Activated CD4-positive, alpha-beta T cell treated with anti-CD3 and anti-CD28 coated beads, Interleukin-2, Interleukin-4, amounts not matched to agents 100 ng/mL and 50 ng/mL, durations not matched to agents 16 hours and 8 hours (primary cell): ENCODE measurements at regions not wholly inside any gene's neighbourhood (a gene's known extent, or its start where the extent isn't known, plus 50 kb on each side); places are given as distances from the start of the nearest gene placed in this dataset.

Experiments
- DNase-seq: peaks from one replicate; pipeline ENCODE4 v3.0.0-alpha.2; 2020; ENCODE audit warnings: low spot score

DNA sequence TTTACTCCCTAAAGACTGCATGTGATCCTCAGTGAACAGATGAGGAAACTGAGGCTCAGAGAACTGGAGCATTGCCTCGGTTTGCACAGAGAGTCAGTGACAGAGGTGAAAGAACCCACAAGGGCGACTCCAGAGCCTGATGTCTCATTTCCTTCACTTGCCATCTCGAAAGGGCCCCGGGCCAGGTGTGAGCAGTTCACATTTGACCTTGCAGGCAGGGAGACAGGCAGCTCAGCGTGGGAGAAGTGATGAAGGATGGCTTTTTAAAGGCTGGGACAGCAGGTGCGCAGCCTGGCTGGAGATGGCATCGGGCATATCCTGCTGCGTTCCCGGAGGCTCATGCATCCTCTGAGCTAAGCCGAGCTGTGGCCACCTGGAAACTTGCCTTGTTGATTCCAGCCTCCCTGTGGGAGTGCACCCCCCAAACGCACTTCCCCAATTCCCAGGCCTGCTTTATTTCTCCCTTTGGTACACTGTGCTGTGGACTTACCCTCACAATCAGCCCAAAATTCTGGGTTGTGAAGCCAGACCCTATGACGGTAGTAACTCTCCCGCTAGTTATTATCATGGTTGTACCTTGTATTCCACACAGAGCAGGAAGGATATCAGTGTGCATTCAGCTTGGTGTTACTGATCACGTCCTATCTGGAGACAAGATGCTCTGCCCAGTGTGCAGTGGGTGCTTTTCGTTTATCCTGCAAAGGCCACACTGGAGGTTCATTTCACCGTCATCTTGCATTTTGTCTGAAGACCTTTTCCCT is 753.2 kb upstream of the EEF2KMT start:
- no peak for DNase-seq

DNA sequence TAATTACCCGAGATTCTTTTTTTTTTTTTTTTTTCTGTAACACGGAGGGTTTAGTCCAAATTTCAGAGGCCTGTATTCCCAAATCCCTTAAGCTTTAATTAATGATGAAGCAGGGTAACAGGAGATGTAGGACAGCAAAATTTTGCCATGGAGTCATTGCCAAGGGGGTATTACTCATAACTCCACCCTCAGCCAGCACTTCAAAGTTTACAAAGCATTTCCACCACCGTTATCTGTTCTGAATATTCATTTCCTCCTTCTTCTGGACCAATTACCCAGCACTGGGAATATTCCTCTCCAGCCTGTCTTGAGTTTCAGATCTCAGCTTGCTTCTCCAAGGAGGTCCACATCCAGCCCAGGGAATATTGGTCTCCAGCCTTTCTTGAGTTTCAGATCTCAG is 747.5 kb upstream of the EEF2KMT start:
- no peak for DNase-seq

DNA sequence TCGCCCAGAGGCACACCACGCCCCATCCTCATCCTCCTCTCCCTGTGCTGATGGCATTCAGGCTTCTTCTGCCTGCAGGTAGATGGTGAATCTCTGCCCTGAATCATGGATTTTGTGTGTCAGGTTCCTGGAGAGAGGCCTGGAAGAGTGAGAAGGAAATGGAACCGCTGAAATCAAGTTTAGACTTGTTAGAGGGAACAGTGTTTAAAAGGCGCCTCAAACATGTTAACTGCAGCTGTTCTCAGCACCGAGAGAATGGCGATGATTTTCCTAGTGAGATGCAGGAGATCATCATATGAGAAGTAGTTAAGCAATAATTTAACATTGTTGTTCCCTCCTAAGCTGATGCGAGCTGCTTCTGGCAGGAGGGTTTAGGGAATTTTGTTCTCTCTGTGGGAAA is 744.4 kb upstream of the EEF2KMT start:
- DNase-seq = no peak

DNA sequence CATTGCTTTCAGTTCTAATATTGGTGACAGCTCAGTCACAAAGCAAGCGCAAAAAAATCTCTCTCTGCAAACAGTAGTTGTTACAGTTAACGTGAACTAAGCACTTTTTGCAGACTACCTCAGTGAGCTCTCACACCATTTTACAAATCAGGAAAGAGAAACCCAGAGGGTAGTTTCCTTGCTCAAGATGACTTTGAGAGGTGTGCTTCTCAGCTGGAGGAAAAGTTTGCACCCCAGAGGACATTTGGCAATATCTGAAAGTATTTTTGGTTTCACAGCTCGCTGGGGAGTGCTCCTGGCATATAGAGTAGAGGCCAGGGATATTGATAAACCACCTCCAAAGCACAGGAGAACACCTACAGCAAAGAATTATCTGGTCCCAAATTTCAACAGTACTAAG is 741.1 kb upstream of the EEF2KMT start:
- DNase-seq = no peak

DNA sequence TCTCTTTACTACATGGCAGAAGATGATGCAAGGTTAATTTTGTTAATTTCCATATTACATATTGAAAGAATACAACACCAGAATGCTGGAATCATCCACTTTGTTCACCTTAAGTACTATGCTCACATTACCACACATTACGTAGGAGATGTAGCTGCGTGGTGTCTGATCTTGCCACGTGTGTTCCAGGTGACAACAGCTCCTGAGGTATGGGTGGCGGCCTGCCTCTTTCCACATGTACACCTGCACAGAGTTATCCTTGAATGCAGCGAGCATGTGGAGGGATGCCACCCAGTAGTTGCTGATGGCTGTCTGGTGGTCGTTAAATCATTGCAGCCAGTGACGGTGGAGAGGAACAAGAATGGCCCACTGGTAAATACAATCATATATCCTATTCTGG is 740.5 kb upstream of the EEF2KMT start:
- DNase-seq = no peak

DNA sequence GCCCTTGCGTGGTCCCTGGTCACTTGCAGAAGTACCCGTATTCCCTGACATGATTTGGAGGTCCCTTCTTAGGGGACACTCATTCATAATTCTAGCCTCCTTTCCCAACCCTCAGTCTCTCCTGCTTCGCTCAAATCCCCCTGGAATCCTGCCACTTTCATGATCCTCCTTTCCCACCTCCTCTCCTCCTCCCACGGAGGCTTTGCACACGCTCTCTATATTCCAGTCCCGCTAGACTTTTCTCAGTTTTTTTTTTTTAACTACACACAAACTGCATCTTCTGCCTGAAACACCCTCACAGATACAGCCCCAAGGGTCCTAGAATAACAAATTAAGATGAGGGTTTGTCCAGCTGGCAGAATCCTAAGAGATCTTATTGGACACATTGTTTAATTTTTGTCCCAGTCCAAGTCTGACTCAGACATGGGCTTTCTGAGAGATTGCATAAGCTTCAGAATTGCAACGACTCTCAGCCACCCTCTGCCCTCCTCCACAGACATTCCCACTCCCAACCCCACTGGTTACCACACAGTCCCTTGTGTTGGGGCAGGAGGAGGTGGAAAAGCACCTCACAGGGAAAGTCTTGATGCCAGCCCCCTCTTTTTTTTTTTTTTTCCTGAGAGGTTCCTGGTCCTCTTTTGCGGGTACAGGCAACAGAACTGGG is 739.5 kb upstream of the EEF2KMT start:
- DNase-seq = no peak

DNA sequence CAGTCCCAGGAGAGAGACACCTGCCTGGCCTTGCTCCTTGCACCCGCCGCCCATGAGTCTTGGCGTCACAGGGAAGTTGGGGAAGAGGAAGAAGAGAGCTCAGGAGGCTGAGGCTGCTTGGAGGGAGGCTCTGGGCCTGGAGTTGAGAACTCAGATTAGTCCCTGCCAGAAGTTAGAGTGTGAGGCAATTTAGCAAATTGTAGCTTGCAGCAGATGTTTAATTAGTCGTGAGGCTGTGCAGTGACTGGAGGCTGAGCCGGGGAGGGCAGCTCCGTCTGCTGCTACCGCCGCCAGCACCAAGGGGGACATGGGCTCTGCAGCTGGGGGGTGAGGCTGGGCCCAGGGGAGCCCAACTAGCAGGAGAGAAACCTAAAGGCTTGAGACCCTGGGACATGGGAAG is 738.3 kb upstream of the EEF2KMT start:
- DNase-seq = no peak

DNA sequence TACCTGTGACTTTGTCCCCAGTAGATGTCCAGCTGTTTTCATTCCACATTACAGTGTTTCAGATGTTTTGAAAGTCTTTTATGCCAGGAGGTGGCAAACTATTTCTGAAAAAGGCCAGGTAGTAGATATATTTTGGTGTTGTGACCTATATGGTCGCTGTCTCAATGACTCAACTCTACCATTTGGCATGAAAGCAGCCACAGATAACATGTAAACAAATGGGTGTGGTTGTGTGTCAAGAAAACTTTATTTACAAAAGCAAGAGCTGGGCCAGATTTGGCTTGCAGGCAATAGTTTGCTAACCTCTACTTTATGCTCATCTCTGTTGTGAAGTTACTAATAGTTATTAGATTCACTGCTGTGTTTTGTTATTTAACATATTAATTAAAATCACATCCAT is 728.7 kb upstream of the EEF2KMT start:
- no peak for DNase-seq

DNA sequence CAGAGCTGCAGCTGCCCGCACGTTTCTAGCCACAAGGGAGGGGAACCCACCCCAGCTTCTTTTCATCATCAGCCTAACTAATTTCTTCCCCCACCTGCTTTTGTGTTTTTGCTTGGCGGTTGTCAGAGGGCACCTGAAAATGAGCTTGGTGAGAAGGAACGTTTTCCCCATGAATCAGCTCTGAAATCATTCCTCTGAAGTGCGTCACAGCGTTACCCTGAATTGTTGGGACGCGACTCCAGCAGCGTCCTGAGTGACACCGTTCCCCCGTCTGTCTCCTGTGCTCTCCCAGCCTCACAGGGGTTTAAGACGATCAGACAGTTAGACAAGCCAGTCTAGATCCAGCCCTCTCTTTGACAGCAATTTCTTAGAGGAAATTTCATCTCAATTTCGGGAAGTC is 722.9 kb upstream of the EEF2KMT start:
- DNase-seq = no peak

DNA sequence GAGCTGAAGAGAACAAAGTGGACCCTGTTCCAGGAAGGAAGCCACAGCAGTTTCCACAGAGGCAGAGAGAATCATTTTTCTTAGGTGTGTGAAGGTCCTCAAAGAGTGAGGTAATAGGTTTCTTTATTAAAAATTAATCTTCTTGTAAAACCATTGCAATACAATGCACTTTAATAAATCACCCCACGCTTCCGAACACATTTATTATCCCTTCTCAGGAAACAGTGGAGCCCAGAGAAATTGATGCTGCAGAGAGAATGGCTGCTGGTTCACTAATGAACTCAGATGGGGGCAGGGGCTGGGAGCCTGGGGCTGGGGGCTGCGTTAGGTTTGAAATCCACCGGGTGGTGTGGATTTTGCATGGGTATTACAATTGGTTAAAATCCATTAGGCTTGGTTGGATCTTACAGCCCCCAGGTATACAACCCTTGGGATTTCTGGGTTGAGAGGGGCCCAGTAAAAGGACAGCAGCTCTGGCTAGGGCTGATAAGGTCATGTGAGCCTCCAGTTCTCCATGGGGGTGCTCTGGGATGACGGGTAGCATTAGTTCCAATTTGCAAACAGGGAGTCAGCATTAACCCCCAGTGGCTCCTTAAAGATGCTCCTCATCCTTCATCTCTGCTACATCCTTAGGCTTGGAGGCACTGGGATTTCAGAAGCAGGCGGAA is 718.1 kb upstream of the EEF2KMT start:
- DNase-seq = no peak

DNA sequence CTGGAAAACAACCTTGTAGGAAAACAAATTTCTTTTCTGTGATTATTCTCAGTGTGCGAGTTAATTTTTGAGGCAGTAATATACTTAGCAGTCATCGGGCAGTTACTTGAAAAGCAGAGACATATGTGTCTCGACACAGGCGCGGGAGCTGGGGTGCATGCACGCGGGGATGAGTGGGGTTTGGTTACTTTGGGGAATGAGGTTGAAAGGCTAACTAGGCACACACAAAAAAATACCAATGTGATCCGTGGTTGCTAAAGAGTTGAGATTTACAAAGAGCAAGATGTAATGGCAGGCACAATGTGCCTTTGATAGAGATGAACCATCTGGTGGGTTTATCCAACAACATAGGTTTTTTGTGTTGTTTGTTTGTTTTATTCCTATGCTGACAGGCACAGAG is 703.8 kb upstream of the EEF2KMT start:
- DNase-seq = no peak

DNA sequence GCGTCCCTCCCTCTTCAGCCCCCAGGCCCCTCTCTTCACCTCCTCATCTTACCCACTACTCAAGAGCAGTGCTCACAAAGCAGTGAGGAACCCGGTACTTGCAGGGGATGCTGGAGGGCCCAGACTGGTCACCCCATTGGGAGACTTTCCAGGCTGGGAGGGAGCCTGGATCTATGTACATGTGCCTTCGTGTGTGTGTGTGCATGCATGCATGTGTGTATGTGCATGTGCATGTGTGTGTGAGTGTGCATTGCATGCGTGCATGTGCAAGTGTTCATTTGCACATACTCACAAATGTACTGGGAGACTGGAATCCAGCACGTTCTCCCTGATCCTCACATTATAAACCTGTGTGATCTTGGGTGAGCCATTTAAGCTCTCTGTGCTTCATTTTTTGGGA is 696.0 kb upstream of the EEF2KMT start:
- DNase-seq = no peak

DNA sequence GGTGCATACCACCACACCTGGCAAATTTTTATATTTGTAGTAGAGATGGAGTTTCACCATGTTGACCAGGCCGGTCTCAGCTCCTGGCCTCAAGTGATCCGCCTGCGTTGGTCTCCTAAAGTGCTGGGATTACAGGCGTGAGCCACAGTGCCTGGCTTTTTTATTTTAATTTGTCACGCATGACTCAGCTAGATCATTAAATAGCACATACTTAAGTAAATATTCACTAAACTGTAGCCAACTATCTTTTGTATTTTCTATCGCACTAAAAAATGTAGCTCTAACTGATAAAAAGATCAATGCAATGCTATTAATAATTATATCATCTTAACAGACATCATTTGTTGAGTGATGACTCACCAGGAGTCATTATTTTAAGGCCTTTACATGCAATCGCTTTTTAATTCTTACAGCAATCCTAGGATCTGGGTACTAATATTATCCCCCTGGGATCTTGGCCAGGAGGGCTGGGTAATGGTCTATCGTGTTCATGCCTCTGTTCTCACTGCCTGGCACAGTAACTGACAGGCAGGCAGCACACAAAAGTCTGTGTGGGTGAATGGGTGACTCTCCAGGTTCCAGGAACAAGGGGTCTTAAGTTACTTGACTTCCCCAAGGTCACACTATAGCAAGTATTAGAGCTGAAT is 693.5 kb upstream of the EEF2KMT start:
- DNase-seq = no peak

DNA sequence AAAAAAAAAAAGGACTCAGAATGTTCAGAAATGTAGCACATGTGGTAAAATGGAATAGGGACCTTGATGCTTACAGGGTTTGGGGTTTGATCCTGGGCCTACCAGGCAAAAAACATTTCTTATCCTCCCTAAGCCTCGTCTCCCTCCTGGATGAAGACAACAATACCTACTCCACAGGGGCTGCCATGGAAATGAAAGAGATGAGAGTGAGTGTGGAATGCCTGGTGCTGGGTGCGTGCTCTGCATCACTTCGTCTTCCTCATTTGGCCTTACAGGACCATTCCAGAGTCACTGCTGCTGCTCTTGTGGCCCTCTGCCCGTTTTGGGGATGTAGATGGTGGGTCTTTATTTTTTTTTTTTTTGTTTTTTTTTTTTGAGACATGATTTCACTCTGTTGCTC is 692.9 kb upstream of the EEF2KMT start:
- no peak for DNase-seq

DNA sequence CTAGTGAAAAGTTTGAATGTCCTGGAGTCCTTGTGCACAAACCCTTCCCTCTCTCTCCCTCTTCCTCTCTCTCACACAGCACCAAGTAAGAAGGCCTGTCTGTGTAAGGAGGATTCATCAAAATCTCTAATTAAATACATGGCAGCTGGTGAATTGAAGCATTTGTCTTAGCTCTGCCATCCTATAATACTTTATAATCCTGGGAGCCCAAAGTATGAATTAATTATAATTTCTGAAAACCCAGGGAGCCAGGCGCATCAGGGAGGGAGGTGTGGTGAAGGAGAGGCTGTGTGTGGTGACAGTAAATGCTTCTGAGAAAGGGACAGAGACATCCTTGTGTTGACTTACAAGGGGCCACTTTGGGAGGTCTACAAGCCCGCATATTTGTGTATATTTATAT is 691.4 kb upstream of the EEF2KMT start:
- no peak for DNase-seq

DNA sequence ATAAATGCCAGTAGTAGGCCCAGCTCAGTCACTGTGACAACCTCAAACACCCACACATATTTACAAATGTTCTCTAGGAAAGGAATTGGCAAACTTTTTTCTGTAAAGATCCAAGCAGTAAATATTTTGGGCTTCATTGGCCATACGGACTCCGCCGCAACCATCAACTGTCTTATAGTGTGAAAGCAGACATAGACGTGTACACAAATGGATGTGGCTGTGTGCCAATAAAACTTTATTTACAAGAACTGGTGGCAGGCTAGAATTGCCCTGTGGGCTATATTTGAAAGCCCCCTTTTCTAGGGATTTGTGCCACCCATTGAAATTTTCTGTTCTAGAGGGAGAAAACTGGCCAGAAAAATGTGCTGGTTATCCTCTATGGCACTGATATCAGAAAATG is 683.8 kb upstream of the EEF2KMT start:
- no peak for DNase-seq

DNA sequence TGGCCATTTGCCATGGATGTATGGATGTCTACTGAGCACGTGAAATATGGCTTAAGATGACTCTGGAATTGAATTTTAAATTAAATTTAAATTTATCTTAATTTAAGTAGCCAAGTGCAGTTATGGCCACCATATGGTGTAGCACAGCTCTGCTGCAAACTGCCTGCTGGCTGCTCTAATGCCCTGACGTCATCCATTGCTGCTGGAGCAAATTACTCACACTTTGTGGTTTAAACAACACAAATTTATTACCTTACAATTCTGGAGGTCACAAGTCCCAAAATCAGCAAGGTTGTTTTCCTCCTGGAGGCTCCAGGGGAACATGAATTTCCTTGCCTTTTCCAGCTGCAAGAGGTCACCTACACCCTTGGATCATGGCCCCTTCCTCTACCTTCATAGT is 679.3 kb upstream of the EEF2KMT start:
- no peak for DNase-seq

DNA sequence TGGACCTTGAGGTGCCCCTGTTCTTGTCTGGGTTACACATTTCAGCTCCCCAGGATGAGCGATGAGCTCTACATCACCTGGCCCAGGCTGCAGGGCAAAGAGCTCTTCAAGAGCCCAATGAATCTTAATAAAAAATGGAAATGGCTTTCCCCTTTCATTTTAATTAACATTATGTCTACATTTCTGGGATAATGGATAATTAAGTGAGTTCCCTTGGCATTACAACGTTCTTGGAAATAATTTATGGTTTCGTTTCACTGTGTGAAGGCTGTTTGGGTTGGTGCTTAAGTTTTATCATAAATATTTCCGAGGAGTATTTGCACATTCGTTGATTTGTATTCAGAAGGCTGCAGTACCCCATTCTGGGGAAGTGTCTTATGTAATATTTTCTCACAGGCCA is 678.3 kb upstream of the EEF2KMT start:
- DNase-seq = no peak

DNA sequence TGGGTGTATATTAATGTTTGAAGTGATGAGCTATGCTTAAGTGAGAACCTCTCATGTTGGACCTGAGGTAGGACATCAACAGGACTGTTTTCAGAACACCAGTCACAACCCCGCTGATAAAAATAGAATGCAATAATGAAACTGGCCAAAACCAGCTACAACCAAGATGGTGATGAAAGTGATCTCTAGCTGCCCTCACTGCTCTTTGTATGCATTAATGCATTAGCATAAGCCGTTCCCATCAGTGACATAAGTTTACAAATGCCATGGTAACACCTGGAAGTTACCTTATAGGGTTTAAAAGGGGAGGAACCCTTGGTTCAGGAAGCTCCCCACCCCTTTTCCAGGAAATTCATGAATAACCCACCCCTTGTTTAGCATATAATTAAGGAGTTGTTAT is 672.5 kb upstream of the EEF2KMT start:
- no peak for DNase-seq

DNA sequence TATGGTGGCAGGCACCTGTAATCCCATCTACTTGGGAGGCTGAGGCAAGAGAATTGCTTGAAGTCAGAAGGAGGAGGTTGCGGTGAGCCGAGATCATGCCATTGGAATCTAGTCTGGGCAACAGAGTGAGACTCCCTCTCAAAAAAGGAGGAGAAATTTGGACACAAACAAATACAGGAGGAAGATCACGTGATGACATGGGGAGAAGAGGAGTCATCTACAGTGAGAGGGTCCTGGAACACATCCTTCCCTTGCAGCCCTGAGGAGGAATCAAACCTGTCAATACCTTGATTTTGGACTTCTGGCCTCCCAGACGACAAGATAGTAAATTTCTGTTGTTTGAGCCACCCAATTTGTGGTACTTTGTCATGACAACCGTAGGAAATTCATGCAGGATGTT is 671.9 kb upstream of the EEF2KMT start:
- DNase-seq = no peak

DNA sequence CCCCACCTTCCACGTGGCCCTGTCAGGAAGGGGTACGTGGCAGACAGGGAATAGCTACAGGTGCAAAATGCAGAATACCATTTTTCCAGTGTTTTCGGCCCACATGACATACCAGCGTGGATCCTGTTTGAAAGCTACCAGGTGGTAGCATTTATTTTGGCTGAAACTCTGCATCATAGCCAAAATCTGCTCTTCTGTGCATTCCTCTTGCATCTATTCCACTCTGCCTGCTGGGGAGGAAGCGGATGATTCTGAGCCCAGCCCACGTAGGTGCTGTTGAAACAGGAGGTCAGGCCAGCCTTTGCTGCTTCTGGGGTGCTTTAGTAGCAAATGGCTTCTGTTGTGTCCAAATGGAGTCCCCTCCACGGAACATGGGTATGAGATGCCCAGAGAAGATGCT is 670.9 kb upstream of the EEF2KMT start:
- no peak for DNase-seq

DNA sequence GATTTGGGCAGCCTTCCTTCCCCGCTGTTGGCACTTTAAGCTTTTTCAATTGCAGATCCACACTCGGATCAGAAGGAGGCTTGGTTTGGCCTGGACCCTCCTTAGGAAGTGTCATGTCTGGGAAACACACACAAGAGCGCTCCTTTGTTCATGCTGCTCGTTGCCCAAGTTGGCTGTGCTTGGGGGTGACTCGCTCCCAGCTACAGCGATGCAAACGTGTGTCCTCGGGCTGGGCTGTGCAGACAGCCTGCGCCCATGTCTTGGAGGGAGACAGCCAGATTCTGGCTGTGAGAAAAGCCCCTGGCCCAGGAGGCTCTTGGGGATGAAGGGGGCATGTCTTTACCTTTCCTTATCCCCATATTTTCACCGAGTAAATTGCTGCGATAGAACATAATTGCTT is 665.6 kb upstream of the EEF2KMT start:
- DNase-seq = no peak

DNA sequence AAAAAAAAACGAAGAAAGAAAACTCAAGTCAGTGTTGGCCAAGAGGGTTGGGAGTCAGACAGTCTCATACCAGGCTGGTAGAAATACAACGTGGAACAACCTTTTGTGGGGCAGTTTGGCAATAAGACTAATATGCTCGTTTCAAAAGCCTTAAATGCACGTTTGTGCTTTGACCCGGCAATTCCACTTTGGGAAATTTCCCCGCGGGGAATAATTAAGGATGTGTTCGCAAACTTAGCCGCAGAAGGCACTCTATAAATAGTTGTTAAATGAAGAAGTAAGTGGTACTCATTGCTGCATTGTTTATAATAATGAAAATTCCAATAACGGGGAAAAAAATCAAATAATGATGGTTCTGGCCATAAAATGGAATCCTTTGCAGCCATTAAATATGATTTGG is 664.8 kb upstream of the EEF2KMT start:
- no peak for DNase-seq
